Stimulated activated CD8-positive, alpha-beta memory T cell treated with anti-CD3 and anti-CD28 coated beads, Interleukin-7, amount 100 ng/mL, for 1 hour (primary cell): ENCODE measurements at regions not wholly inside any gene's neighbourhood (a gene's known extent, or its start where the extent isn't known, plus 50 kb on each side); places are given as distances from the start of the nearest gene placed in this dataset.
"Not testable (repeated sequence)": the region's sequence is repeated elsewhere in the genome, so short reads cannot be mapped to it uniquely, and the experiment has no call there.

ENCODE experiments used
- DNase-seq, 2 donors: peaks; one replicate each; pipeline ENCODE4 v3.0.0-alpha.2; 2020; ENCODE audit warnings: low read depth in 2 of 2

- DNase-seq, result no peak
Measured at GRCh38 chr6:20340068-20340848, 61.4 kb upstream of the E2F3 start.

GRCh38 chr6:20341096-20341495 is 60.6 kb upstream of the E2F3 start:
- DNase-seq, result no peak

GRCh38 chr6:20341564-20341963 is 60.1 kb upstream of the E2F3 start:
- DNase-seq, result no peak

- not testable (repeated sequence) for DNase-seq
Measured at GRCh38 chr6:20346948-20347347, 54.7 kb upstream of the E2F3 start.

- DNase-seq, result no peak
Measured at GRCh38 chr6:20348041-20348440, 53.6 kb upstream of the E2F3 start.

GRCh38 chr6:20349225-20349624 is 52.5 kb upstream of the E2F3 start:
- DNase-seq, result no peak

GRCh38 chr6:20350215-20350614 is 51.5 kb upstream of the E2F3 start:
- DNase-seq, result no peak

GRCh38 chr6:20351534-20351933 is 50.1 kb upstream of the E2F3 start:
- no peak for DNase-seq
